ENCODE measurements at regions not wholly inside any gene's neighbourhood (a gene's known extent, or its start where the extent isn't known, plus 50 kb on each side); places are given as distances from the start of the nearest gene placed in this dataset.

GRCh38 chr14:78106381-78106780 is 63.8 kb upstream of the NRXN3 start:
- no peaks in the 10 kb centered on the region for H3K4me1 ChIP-seq
- no peaks in the 10 kb centered on the region for H3K27me3 ChIP-seq
- ATAC-seq (no peak), DNase-seq (no peak)
- H3K4me3 ChIP-seq = no peak overlapping the region
- WGBS, 4 donors = 68 to 81% (median 75%) methylated on average over 2 of the region's 2 CpGs
- H3K9me3 ChIP-seq = peaks cover 0 to 10% (median 0%) of the 10 kb centered on the region in 12 donors
- H3K27ac ChIP-seq = no peak overlapping the region
- H3K36me3 ChIP-seq = no peaks in the 10 kb centered on the region
- intact Hi-C loops (cut with DNase I) = no loop called here
- TF ChIP-seq CTCF (IDR thresholded peaks at IDR 0.05) (no peak), POLR2A (IDR thresholded peaks at IDR 0.05) (no peak)

- Histone ChIP-seq H3K9me3 (peaks cover 0 to 10% (median 0%) of the 10 kb centered on the region in 12 donors), H3K4me1 (no peaks in the 10 kb centered on the region), H3K27me3 (no peaks in the 10 kb centered on the region), H3K4me3 (no peak overlapping the region), H3K27ac (no peak overlapping the region), H3K36me3 (no peaks in the 10 kb centered on the region)
- DNase-seq = no peak
- ATAC-seq = no peak
- intact Hi-C loops (cut with DNase I) = no loop called here
- TF ChIP-seq CTCF (IDR thresholded peaks at IDR 0.05) = no peak
- TF ChIP-seq POLR2A (IDR thresholded peaks at IDR 0.05) = no peak
Observed at GRCh38 chr14:78107166-78107565, 63.0 kb upstream of the NRXN3 start.

GRCh38 chr14:78119440-78119839 is 50.7 kb upstream of the NRXN3 start:
- ATAC-seq (no peak), DNase-seq (no peak)
- intact Hi-C loops (cut with DNase I) = no loop called here
- Histone ChIP-seq H3K36me3 (no peaks in the 10 kb centered on the region), H3K27ac (no peak overlapping the region), H3K27me3 (no peaks in the 10 kb centered on the region), H3K4me1 (no peaks in the 10 kb centered on the region), H3K4me3 (no peak overlapping the region), H3K9me3 (peaks cover 0 to 11% (median 0%) of the 10 kb centered on the region in 12 donors)
- 91 to 96% (median 94%) methylated on average over 3 of the region's 3 CpGs for WGBS, 4 donors
- TF ChIP-seq CTCF (IDR thresholded peaks at IDR 0.05) = no peak
- TF ChIP-seq POLR2A (IDR thresholded peaks at IDR 0.05) = no peak

Measured in heart left ventricle (tissue), 16 donors.